Thyroid gland (tissue), 4 donors: ENCODE measurements at regions not wholly inside any gene's neighbourhood (a gene's known extent, or its start where the extent isn't known, plus 50 kb on each side); places are given as distances from the start of the nearest gene placed in this dataset.

Experiments
- DNase-seq, 2 donors: peaks; one replicate each; pipeline ENCODE4 v3.0.0-alpha.2; 2019
- H3K27ac ChIP-seq, 3 donors: fragments of 200-600 bp; sonication (generic); 1 replicate in 2 of 3; 2 replicates in 1 of 3; pipeline ENCODE4 v1.5.1; 2016 to 2019; ENCODE audit warnings: mild to moderate bottlenecking in 1 of 3, moderate library complexity in 1 of 3
- H3K27me3 ChIP-seq: fragments of 200-600 bp; sonication (generic); one replicate; pipeline ENCODE4 v1.5.1; 2019
- H3K36me3 ChIP-seq, 2 donors: fragments of 200-600 bp; sonication (generic); one replicate each; pipeline ENCODE4 v1.5.1; 2016 to 2019
- H3K4me1 ChIP-seq, 2 donors: fragments of 200-600 bp; sonication (generic); one replicate each; pipeline ENCODE4 v1.5.1; 2017 to 2019
- H3K4me3 ChIP-seq, 3 donors: fragments of 200-600 bp; sonication (generic); replicated peaks in 1 of 3; 1 replicate in 2 of 3; 2 replicates in 1 of 3; pipeline ENCODE4 v1.5.1; 2016; ENCODE audit warnings: mild to moderate bottlenecking in 1 of 3
- H3K9me3 ChIP-seq: fragments of 200-600 bp; sonication (generic); one replicate; pipeline ENCODE4 v1.5.1; 2017
- CTCF ChIP-seq, 6 experiments: fragments of 200-600 bp in 3 of 6; fragments of 450-650 bp in 3 of 6; sonication (generic) in 3 of 6; IDR thresholded peaks; one replicate each; pipeline ENCODE4 v1.5.1; 2016 to 2019; ENCODE audit warnings: antibody characterized with exemption in 6 of 6, mild to moderate bottlenecking in 2 of 6, inconsistent platforms in 1 of 6, moderate library complexity in 1 of 6
- POLR2A ChIP-seq, 2 donors: fragments of 450-650 bp; IDR thresholded peaks; one replicate each; pipeline ENCODE4 v1.6.1; 2017; ENCODE audit warnings: antibody characterized with exemption in 2 of 2, mild to moderate bottlenecking in 2 of 2, moderate library complexity in 1 of 2
- WGBS, 2 donors: methylation state at CpG; one replicate each; pipeline ENCODE4 v1.1.5; 2017; 5-methylcytosine and 5-hydroxymethylcytosine counted together
- intact Hi-C: fragments of 100-400 bp; cut with DNase I; formaldehyde crosslinking; loops from one replicate; pipeline ENCODE4 v1.15.1; 2023

- TF ChIP-seq CTCF (IDR thresholded peaks at IDR 0.05), result no peak
- no peak for TF ChIP-seq POLR2A (IDR thresholded peaks at IDR 0.05)
- no peaks in the 10 kb centered on the region for H3K27me3 ChIP-seq
- intact Hi-C loops, result no loop called here
- H3K36me3 ChIP-seq, result no peaks in the 10 kb centered on the region
- no peaks in the 10 kb centered on the region for H3K4me1 ChIP-seq
- H3K4me3 ChIP-seq, result no peak overlapping the region
- H3K27ac ChIP-seq, result no peak overlapping the region
- no peak for DNase-seq
- H3K9me3 ChIP-seq, result no peaks in the 10 kb centered on the region
- WGBS, 2 donors, result 93 to 95% methylated on average over 3 of the region's 4 CpGs
Measured at GRCh38 chr10:128609460-128609859, 483.2 kb upstream of the MKI67 start.

GRCh38 chr10:128610113-128610512 lies 483.9 kb upstream of the MKI67 start:
- Histone ChIP-seq H3K4me3 (no peak overlapping the region), H3K9me3 (no peaks in the 10 kb centered on the region), H3K4me1 (no peaks in the 10 kb centered on the region), H3K36me3 (no peaks in the 10 kb centered on the region), H3K27ac (no peak overlapping the region), H3K27me3 (no peaks in the 10 kb centered on the region)
- 93 to 95% methylated on average over 2 to 4 of the region's 4 CpGs for WGBS, 2 donors
- intact Hi-C loops, result no loop called here
- DNase-seq, result no peak
- no peak for TF ChIP-seq POLR2A (IDR thresholded peaks at IDR 0.05)
- TF ChIP-seq CTCF (IDR thresholded peaks at IDR 0.05), result no peak

- intact Hi-C loops, result no loop called here
- Histone ChIP-seq H3K4me1 (no peaks in the 10 kb centered on the region), H3K4me3 (no peak overlapping the region), H3K9me3 (no peaks in the 10 kb centered on the region), H3K36me3 (no peaks in the 10 kb centered on the region), H3K27me3 (no peaks in the 10 kb centered on the region), H3K27ac (no peak overlapping the region)
- TF ChIP-seq CTCF (IDR thresholded peaks at IDR 0.05) (no peak), POLR2A (IDR thresholded peaks at IDR 0.05) (no peak)
- WGBS, 2 donors, result 85 to 93% methylated on average over 7 of the region's 7 CpGs
- DNase-seq, result no peak
Measured at GRCh38 chr10:128612195-128612594, 486.0 kb upstream of the MKI67 start.

- intact Hi-C loops, result no loop called here
Measured at GRCh38 chr10:128612631-128613030, 486.4 kb upstream of the MKI67 start.

DNA sequence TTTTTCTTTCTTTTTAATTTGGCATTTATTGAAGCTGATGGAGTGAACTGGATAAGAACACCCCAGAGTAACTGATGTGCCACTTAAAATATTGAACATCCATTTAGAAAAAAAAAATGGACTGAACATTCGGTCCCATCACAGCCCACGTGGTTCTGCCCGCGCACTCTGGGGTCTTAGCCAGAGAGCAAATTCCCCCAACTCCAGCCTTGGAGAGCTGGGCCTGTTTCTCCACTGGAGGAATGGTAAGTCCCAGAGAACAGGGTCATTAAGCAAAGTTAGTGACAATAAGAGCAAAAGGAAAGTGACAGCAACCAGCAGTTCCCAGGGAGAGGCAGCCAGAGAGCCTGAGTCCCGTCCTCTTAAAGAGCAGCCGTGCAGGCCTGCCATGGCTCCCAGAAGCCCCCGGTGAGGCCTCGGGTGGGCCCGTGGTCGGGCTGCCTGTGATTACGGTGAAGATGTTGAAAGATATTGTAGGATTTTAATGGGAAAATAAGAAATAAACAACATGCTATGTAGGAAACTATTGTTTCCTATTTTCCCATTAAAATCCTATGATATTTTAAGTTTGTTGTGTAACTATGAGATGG lies 487.9 kb upstream of the MKI67 start:
- H3K4me1 ChIP-seq, result no peaks in the 10 kb centered on the region
- DNase-seq, result no peak
- H3K9me3 ChIP-seq, result no peaks in the 10 kb centered on the region
- intact Hi-C loops, result no loop called here
- no peak for TF ChIP-seq CTCF (IDR thresholded peaks at IDR 0.05)
- TF ChIP-seq POLR2A (IDR thresholded peaks at IDR 0.05), result no peak
- H3K27ac ChIP-seq, result no peak overlapping the region
- no peaks in the 10 kb centered on the region for H3K36me3 ChIP-seq
- H3K4me3 ChIP-seq, result no peak overlapping the region
- no peaks in the 10 kb centered on the region for H3K27me3 ChIP-seq
- WGBS, 2 donors, result 74 to 88% methylated on average over 11 of the region's 11 CpGs

More at GRCh38 chr10:128612631-128613030, 486.4 kb upstream of the MKI67 start:
- no peak for DNase-seq
- no peak for TF ChIP-seq CTCF (IDR thresholded peaks at IDR 0.05)
- TF ChIP-seq POLR2A (IDR thresholded peaks at IDR 0.05), result no peak
- H3K9me3 ChIP-seq, result no peaks in the 10 kb centered on the region
- no peak overlapping the region for H3K27ac ChIP-seq
- H3K4me3 ChIP-seq, result no peak overlapping the region
- WGBS, 2 donors, result 84 to 91% methylated on average over 9 of the region's 9 CpGs
- no peaks in the 10 kb centered on the region for H3K36me3 ChIP-seq
- no peaks in the 10 kb centered on the region for H3K4me1 ChIP-seq
- no peaks in the 10 kb centered on the region for H3K27me3 ChIP-seq
